HEK293T (cell line): ENCODE measurements at regions not wholly inside any gene's neighbourhood (a gene's known extent, or its start where the extent isn't known, plus 50 kb on each side); places are given as distances from the start of the nearest gene placed in this dataset.

Source experiments
- ARNT ChIP-seq: fragments of 450-650 bp; IDR thresholded peaks from 2 replicates; pipeline ENCODE4 v1.6.1; 2017; ENCODE audit warnings: mild to moderate bottlenecking
- BHLHE40 ChIP-seq: fragments of 450-650 bp; IDR thresholded peaks from 2 replicates; pipeline ENCODE4 v1.6.1; 2016; ENCODE audit warnings: mild to moderate bottlenecking, moderate library complexity, borderline replicate concordance
- ELF4 ChIP-seq: fragments of 450-650 bp; IDR thresholded peaks from 2 replicates; pipeline ENCODE4 v1.6.1; 2017; ENCODE audit warnings: antibody characterized with exemption
- FOXA1 ChIP-seq: fragments of 450-650 bp; IDR thresholded peaks from 2 replicates; pipeline ENCODE4 v1.6.1; 2016; ENCODE audit warnings: mild to moderate bottlenecking
- FOXK2 ChIP-seq: fragments of 450-650 bp; IDR thresholded peaks from 2 replicates; pipeline ENCODE4 v1.6.1; 2016; ENCODE audit warnings: mild to moderate bottlenecking
- FOXM1 ChIP-seq: fragments of 450-650 bp; IDR thresholded peaks from 2 replicates; pipeline ENCODE4 v1.6.1; 2017; ENCODE audit warnings: mild to moderate bottlenecking, borderline replicate concordance
- L3MBTL2 ChIP-seq: fragments of 450-650 bp; conservative IDR thresholded peaks from 2 replicates; pipeline ENCODE4 v1.6.1; 2016; ENCODE audit warnings: mild to moderate bottlenecking
- LEF1 ChIP-seq: fragments of 450-650 bp; IDR thresholded peaks from 2 replicates; pipeline ENCODE4 v1.6.1; 2017; ENCODE audit warnings: mild to moderate bottlenecking, borderline replicate concordance
- NFRKB ChIP-seq: fragments of 450-650 bp; IDR thresholded peaks from 2 replicates; pipeline ENCODE4 v1.6.1; 2016; ENCODE audit warnings: mild to moderate bottlenecking, moderate library complexity
- SP1 ChIP-seq: fragments of 450-650 bp; IDR thresholded peaks from 2 replicates; pipeline ENCODE4 v1.6.1; 2017
- SUZ12 ChIP-seq: fragments of 450-650 bp; IDR thresholded peaks from 2 replicates; pipeline ENCODE4 v1.6.1; 2016; ENCODE audit warnings: mild to moderate bottlenecking
- TARDBP ChIP-seq: fragments of 450-650 bp; IDR thresholded peaks from 2 replicates; pipeline ENCODE4 v1.6.1; 2016
- ZNF384 ChIP-seq: fragments of 450-650 bp; IDR thresholded peaks from 2 replicates; pipeline ENCODE4 v1.6.1; 2016

GRCh38 chr10:71089162-71089561 lies 123.2 kb upstream of the UNC5B start:
- no peak for TF ChIP-seq SP1
- TF ChIP-seq FOXK2, result no peak
- TF ChIP-seq FOXA1, result no peak
- no peak for TF ChIP-seq NFRKB
- TF ChIP-seq FOXM1, result no peak
- TF ChIP-seq BHLHE40, result no peak
- TF ChIP-seq ARNT, result no peak
- TF ChIP-seq SUZ12, result no peak
- no peak for TF ChIP-seq ELF4
- no peak for TF ChIP-seq ZNF384
- TF ChIP-seq L3MBTL2, result no peak
- no peak for TF ChIP-seq TARDBP
- no peak for TF ChIP-seq LEF1
